ENCODE measurements at regions not wholly inside any gene's neighbourhood (a gene's known extent, or its start where the extent isn't known, plus 50 kb on each side); places are given as distances from the start of the nearest gene placed in this dataset.

GRCh38 chr4:173899813-173900212, 369.8 kb upstream of the HAND2 start:
- TF ChIP-seq CTCF (IDR thresholded peaks at IDR 0.05; ENCODE audit: insufficient read depth, low read length) (no peak), POLR2AphosphoS5 (IDR thresholded peaks at IDR 0.05; ENCODE audit: low read depth) (no peak), REST (IDR thresholded peaks at IDR 0.05; ENCODE audit: insufficient replicate concordance, low read depth) (no peak)

All from HL-60 (cell line).